K562 (cell line): ENCODE measurements at regions not wholly inside any gene's neighbourhood (a gene's known extent, or its start where the extent isn't known, plus 50 kb on each side); places are given as distances from the start of the nearest gene placed in this dataset.
A peak's percentile ranks its signal among the peaks of the same experiment; 100 is the strongest.

Experiments
- ATAC-seq: fragments of 200-7000 bp; cut with Tn5 transposase; 3 replicates; pipeline ENCODE4 v1.9.1; 2020; ENCODE audit warnings: moderate library complexity
- BruUV-seq: library from RNA; stranded (reverse); fragments of 400-500 nt; replicated peaks from 2 replicates; lab custom pipeline; 2021; lab: Mats Ljungman, UMichigan
- CTCF ChIA-PET: fragments of 300-600 bp; formaldehyde crosslinking; extraction: SDS; loops from one replicate; lab custom pipeline; 2021; ENCODE audit warnings: low intra/inter-chr PET ratio; lab: Yijun Ruan, JAX
- POLR2A ChIA-PET: fragments of 300-600, 350-650 bp; sonication (Branson Sonifier 250); formaldehyde crosslinking; extraction: SDS; loops from one replicate; lab custom pipeline; 2021; ENCODE audit warnings: antibody characterized with exemption, inconsistent platforms; lab: Yijun Ruan, JAX
- DNase-seq, 4 experiments: peaks; one replicate each; pipeline versions ENCODE4 v3.0.0 to v3.0.0-alpha.2; 2011 to 2018; ENCODE audit warnings: low spot score in 3 of 4, mixed read lengths in 3 of 4; ENCODE audit errors: extremely low read depth in 1 of 4
- FAIRE-seq: peaks from 2 replicates; lab custom pipeline; 2011; peaks lifted over from hg19 to GRCh38; lab: Jason Lieb, UNC
- H2AFZ ChIP-seq: 2 replicates; pipeline ENCODE4 v1.6.0; 2011; ENCODE audit warnings: low read depth, low read length, control low read depth, inconsistent platforms
- H3K27ac ChIP-seq: fragments of 200-600 bp; 3 replicates; pipeline ENCODE4 v1.8.0; 2011; ENCODE audit warnings: low read depth, mild to moderate bottlenecking, control low read depth, inconsistent platforms, low read length, moderate library complexity, mixed read lengths; ENCODE audit errors: extremely low read depth
- H3K27me3 ChIP-seq, 2 experiments: fragments of 300-600 bp in 1 of 2; 2 replicates in 1 of 2; 3 replicates in 1 of 2; pipeline versions ENCODE4 v1.6.0 to v1.8.0; 2011; ENCODE audit warnings: inconsistent platforms in 2 of 2, low read length in 2 of 2, mild to moderate bottlenecking in 1 of 2, mixed read lengths in 1 of 2, moderate library complexity in 1 of 2; ENCODE audit not compliant: control insufficient read depth in 2 of 2, insufficient read depth in 2 of 2
- H3K36me3 ChIP-seq: fragments of 300-600 bp; 3 replicates; pipeline ENCODE4 v1.8.0; 2011; ENCODE audit warnings: mild to moderate bottlenecking, low read length, inconsistent platforms; ENCODE audit not compliant: control insufficient read depth, insufficient read depth
- H3K4me1 ChIP-seq, 2 experiments: fragments of 200-600 bp in 1 of 2; replicated peaks in 1 of 2; 2 replicates in 1 of 2; 3 replicates in 1 of 2; pipeline versions ENCODE4 v1.5.1 to v1.8.0; 2011; ENCODE audit warnings: inconsistent platforms in 2 of 2, low read length in 2 of 2, mild to moderate bottlenecking in 1 of 2, mixed read lengths in 1 of 2, moderate library complexity in 1 of 2; ENCODE audit not compliant: control insufficient read depth in 2 of 2, insufficient read depth in 2 of 2
- H3K4me2 ChIP-seq: 2 replicates; pipeline ENCODE4 v1.6.1; 2011; ENCODE audit warnings: low read length, control low read depth, inconsistent platforms, mixed read lengths; ENCODE audit not compliant: insufficient read depth
- H3K4me3 ChIP-seq: fragments of 200-600 bp; sonication (generic), shearing (Covaris generic); 2 replicates; pipeline ENCODE4 v1.5.1; 2016; ENCODE audit warnings: control low read depth, inconsistent platforms
- H3K79me2 ChIP-seq: fragments of 200-600 bp; 3 replicates; pipeline ENCODE4 v1.8.0; 2011; ENCODE audit warnings: low read length, inconsistent platforms; ENCODE audit not compliant: control insufficient read depth, insufficient read depth
- H3K9ac ChIP-seq, 2 experiments: 2 replicates each; pipeline versions ENCODE4 v1.6.0 to v1.6.1; 2011; ENCODE audit warnings: low read depth in 2 of 2, low read length in 2 of 2, control low read depth in 1 of 2, inconsistent platforms in 1 of 2, mild to moderate bottlenecking in 1 of 2, mixed read lengths in 1 of 2; ENCODE audit not compliant: insufficient read depth in 1 of 2
- H3K9me1 ChIP-seq: one replicate; pipeline ENCODE4 v1.6.0; 2011; ENCODE audit warnings: inconsistent platforms, mild to moderate bottlenecking, low read length, moderate library complexity; ENCODE audit not compliant: control insufficient read depth, insufficient read depth
- H3K9me3 ChIP-seq: replicated peaks from 2 replicates; pipeline ENCODE4 v1.5.1; 2011; ENCODE audit warnings: low read depth, low read length, inconsistent platforms; ENCODE audit not compliant: control insufficient read depth, insufficient read depth
- H4K20me1 ChIP-seq: replicated peaks from 2 replicates; pipeline ENCODE4 v1.6.1; 2011; ENCODE audit warnings: low read length, inconsistent platforms, mixed read lengths; ENCODE audit not compliant: control insufficient read depth, insufficient read depth
- CBFB ChIP-seq: sonication (generic); formaldehyde crosslinking; IDR thresholded peaks from 2 replicates; pipeline ENCODE4 v1.4.0; 2020; ENCODE audit warnings: mild to moderate bottlenecking, missing genetic modification reagents
- SNRNP70 ChIP-seq: fragments of 200-400 bp; formaldehyde crosslinking; optimal IDR thresholded peaks from 2 replicates; pipeline ENCODE3; 2017; ENCODE audit warnings: low read depth, low read length
- YY1 ChIP-seq, 3 experiments: IDR thresholded peaks; 2 replicates each; pipeline ENCODE4 v1.6.1; 2011; ENCODE audit warnings: low read length in 2 of 3, mild to moderate bottlenecking in 2 of 3, moderate library complexity in 2 of 3, borderline replicate concordance in 1 of 3, control low read depth in 1 of 3, low read depth in 1 of 3; ENCODE audit not compliant: insufficient read depth in 3 of 3, insufficient replicate concordance in 2 of 3, control insufficient read depth in 1 of 3, insufficient read length in 1 of 3; ENCODE audit errors: extremely low read depth in 1 of 3
- WGBS: fragments of 100-300 bp; shearing (Covaris generic); methylation state at CpG from one replicate; pipeline ENCODE4 v1.1.6; 2016; ENCODE audit warnings: low coverage, mixed read lengths; ENCODE audit not compliant: insufficient coverage; ENCODE audit errors: missing lambda C conversion rate; 5-methylcytosine and 5-hydroxymethylcytosine counted together
- in situ Hi-C: fragments of 300-500 bp; cut with MboI; formaldehyde crosslinking; loops from 4 replicates; pipeline ENCODE4 v1.15.0; 2018; ENCODE audit warnings: inconsistent platforms, mixed read lengths
- intact Hi-C: fragments of 100-400 bp; cut with micrococcal nuclease; formaldehyde crosslinking; loops from 2 replicates; pipeline ENCODE4 v1.14.2; 2022
- TF ChIP-seq, protein P1 (sequence below): fragments of 450-650 bp; IDR thresholded peaks from one replicate; pipeline ENCODE4 v1.6.1; 2018; ENCODE audit warnings: mild to moderate bottlenecking, moderate library complexity; ENCODE audit not compliant: partially characterized antibody
- TF ChIP-seq, protein P2 (sequence below): fragments of 450-650 bp; IDR thresholded peaks from 2 replicates; pipeline ENCODE4 v1.6.1; 2016
- TF ChIP-seq, protein P3 (sequence below), 2 experiments: IDR thresholded peaks in 1 of 2; conservative IDR thresholded peaks in 1 of 2; 2 replicates each; pipeline ENCODE4 v1.6.1; 2016; ENCODE audit warnings: low read depth in 2 of 2, mild to moderate bottlenecking in 1 of 2, missing compliant biosample characterization in 1 of 2, missing genetic modification characterization in 1 of 2, moderate library complexity in 1 of 2

DNA sequence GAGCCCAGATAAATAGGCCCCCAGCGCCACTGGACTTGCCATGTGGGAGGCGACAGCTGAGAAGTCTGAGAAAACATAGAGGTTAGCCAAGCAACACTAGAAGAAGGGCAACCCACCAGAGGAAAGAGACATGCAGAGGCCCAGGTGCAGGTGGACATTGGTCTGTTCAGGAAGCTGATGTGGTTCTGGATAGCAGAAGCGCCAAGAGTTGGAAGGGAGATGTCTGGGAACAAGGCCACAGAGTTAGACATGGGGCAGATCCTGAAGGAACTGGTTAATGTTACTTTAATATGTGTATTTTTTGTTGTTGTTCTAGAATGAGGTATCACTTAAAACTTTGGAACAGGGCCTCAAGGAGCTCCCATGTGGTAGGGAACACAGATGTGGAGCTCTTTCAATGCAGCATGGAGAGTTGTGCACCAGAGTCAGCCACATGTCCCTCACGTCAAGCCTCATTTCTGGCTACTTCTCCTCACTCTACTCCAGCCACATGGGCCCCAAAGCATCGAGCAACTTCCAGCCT lies 62.2 kb upstream of the PKDCC start (continued):
- TF ChIP-seq, protein P1, sequence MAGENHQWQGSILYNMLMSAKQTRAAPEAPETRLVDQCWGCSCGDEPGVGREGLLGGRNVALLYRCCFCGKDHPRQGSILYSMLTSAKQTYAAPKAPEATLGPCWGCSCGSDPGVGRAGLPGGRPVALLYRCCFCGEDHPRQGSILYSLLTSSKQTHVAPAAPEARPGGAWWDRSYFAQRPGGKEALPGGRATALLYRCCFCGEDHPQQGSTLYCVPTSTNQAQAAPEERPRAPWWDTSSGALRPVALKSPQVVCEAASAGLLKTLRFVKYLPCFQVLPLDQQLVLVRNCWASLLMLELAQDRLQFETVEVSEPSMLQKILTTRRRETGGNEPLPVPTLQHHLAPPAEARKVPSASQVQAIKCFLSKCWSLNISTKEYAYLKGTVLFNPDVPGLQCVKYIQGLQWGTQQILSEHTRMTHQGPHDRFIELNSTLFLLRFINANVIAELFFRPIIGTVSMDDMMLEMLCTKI, result no peak
- TF ChIP-seq YY1 (IDR thresholded peaks at IDR 0.05; ENCODE audit: borderline replicate concordance in 1 of 3, control insufficient read depth in 1 of 3, extremely low read depth in 1 of 3, insufficient read depth in 3 of 3, insufficient read length in 1 of 3, insufficient replicate concordance in 2 of 3, low read depth in 1 of 3, low read length in 2 of 3) (no peak), SNRNP70 (no peak)

DNA sequence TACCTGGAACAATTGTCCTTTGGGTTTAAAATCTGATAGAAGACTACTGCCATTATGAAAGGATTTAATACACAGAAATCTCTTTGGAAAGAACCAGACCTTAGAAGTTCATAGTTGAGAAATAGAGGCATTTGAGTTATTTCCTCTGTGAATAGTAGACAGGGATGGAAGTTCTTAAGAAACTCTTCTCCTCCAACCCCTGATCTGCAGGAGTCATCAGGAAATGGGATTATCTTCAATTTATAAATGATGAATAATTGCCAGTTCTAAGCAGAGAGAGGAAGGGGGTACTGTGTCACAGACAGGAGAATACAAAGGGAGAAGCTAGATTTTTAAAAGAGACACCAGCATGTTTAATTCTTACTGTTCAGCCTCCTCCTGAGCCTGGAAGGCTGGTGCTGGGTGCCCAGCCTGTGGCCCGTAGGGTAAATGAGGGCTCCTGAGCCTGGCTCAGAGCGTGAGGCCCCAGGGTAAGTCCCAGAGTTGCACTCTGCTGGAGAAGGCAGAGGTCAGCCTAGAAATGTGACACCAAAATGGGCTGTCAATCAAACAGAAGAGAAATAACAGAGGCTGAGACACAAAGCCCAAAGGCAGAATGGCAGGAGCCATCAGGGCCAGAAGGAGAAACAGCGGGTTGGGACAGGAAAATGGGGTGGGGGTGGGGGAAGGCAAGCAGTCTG lies 58.2 kb upstream of the PKDCC start:
- Histone ChIP-seq H4K20me1 (0 out of 2 replicates have a peak, but pooled peaks cover 4% of the 10 kb centered on the region), H3K9me1 (no peaks in the 10 kb centered on the region), H2AFZ (no peak overlapping the region), H3K27me3 (peaks cover under 1 to 19% of the 10 kb centered on the region in 2 experiments; a peak in 4 of 5 replicates), H3K79me2 (no peaks in the 10 kb centered on the region)
- intact Hi-C loops, result no loop called here
- 0% methylated on average over 3 of the region's 3 CpGs for WGBS
- in situ Hi-C loops, result no loop called here
- no TSS peak for BruUV-seq
- CTCF ChIA-PET, result no interaction called here
- no peak for ATAC-seq
- TF ChIP-seq, protein P2, sequence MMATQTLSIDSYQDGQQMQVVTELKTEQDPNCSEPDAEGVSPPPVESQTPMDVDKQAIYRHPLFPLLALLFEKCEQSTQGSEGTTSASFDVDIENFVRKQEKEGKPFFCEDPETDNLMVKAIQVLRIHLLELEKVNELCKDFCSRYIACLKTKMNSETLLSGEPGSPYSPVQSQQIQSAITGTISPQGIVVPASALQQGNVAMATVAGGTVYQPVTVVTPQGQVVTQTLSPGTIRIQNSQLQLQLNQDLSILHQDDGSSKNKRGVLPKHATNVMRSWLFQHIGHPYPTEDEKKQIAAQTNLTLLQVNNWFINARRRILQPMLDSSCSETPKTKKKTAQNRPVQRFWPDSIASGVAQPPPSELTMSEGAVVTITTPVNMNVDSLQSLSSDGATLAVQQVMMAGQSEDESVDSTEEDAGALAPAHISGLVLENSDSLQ, result peak; percentile 91
- TF ChIP-seq, protein P3, sequence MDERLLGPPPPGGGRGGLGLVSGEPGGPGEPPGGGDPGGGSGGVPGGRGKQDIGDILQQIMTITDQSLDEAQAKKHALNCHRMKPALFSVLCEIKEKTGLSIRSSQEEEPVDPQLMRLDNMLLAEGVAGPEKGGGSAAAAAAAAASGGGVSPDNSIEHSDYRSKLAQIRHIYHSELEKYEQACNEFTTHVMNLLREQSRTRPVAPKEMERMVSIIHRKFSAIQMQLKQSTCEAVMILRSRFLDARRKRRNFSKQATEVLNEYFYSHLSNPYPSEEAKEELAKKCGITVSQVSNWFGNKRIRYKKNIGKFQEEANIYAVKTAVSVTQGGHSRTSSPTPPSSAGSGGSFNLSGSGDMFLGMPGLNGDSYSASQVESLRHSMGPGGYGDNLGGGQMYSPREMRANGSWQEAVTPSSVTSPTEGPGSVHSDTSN (CRISPR knock-in tag; IDR thresholded peaks at IDR 0.05; ENCODE audit: low read depth), result no peak
- TF ChIP-seq, protein P3 (tag; conservative IDR thresholded peaks at IDR 0.05; ENCODE audit: low read depth), result peak; percentile 46
- no peak for TF ChIP-seq CBFB (CRISPR knock-in tag)
- TF ChIP-seq, all 486 proteins: peak for 2
- FAIRE-seq, result no peak
- Histone ChIP-seq H3K27ac (no peak overlapping the region), H3K9ac (no peak overlapping the region), H3K4me3 (no peak overlapping the region), H3K9me3 (no peaks in the 10 kb centered on the region), H3K36me3 (no peaks in the 10 kb centered on the region), H3K4me1 (no peaks in the 10 kb centered on the region), H3K4me2 (no peak overlapping the region)
- POLR2A ChIA-PET, result interaction anchor here (0.6 kb wide), 1 partner anchor 28 kb away, joined by 3 read pairs; no protein-coding TSS in a partner anchor
- no peak for DNase-seq
